Neural cell (in vitro differentiated cells): ENCODE measurements at regions not wholly inside any gene's neighbourhood (a gene's known extent, or its start where the extent isn't known, plus 50 kb on each side); places are given as distances from the start of the nearest gene placed in this dataset.

Experiments used
- H2AFZ ChIP-seq: fragments of 200-600, 300-800 bp; sonication (generic), shearing (Covaris generic); 2 replicates; pipeline ENCODE4 v1.6.0; 2014; ENCODE audit warnings: low read depth, mild to moderate bottlenecking, antibody characterized with exemption, low read length, moderate library complexity
- H3F3A ChIP-seq: fragments of 200-600 bp; shearing (Covaris generic); 2 replicates; pipeline ENCODE4 v1.6.1; 2016; ENCODE audit warnings: mild to moderate bottlenecking, moderate library complexity, mixed read lengths, antibody characterized with exemption, low read length; ENCODE audit not compliant: insufficient read depth, poor library complexity, severe bottlenecking
- H3K27ac ChIP-seq: fragments of 200-600, 300-800 bp; sonication (generic), shearing (Covaris generic); 2 replicates; pipeline ENCODE4 v1.5.1; 2014; ENCODE audit warnings: mild to moderate bottlenecking, low read length, moderate library complexity
- H3K27me3 ChIP-seq: fragments of 300-800, 200-600 bp; sonication (generic), shearing (Covaris generic); 2 replicates; pipeline ENCODE4 v1.6.0; 2014; ENCODE audit warnings: mild to moderate bottlenecking, low read depth, low read length, moderate library complexity; ENCODE audit not compliant: insufficient read depth
- H3K36me3 ChIP-seq: fragments of 300-800, 200-600 bp; sonication (generic), shearing (Covaris generic); 2 replicates; pipeline ENCODE4 v1.5.1; 2014; ENCODE audit warnings: mild to moderate bottlenecking, antibody characterized with exemption, low read length, moderate library complexity; ENCODE audit not compliant: insufficient read depth
- H3K4me2 ChIP-seq: fragments of 300-800, 200-600 bp; sonication (generic), shearing (Covaris generic); 2 replicates; pipeline ENCODE4 v1.6.0; 2014; ENCODE audit warnings: mild to moderate bottlenecking, low read length
- H3K4me3 ChIP-seq: fragments of 300-800, 200-600 bp; sonication (generic), shearing (Covaris generic); 2 replicates; pipeline ENCODE4 v1.5.1; 2014; ENCODE audit warnings: mild to moderate bottlenecking, low read length, moderate library complexity
- H3K79me2 ChIP-seq: fragments of 200-600 bp; shearing (Covaris generic); replicated peaks from 2 replicates; pipeline ENCODE4 v1.6.0; 2014; ENCODE audit warnings: mild to moderate bottlenecking, low read length, moderate library complexity; ENCODE audit not compliant: insufficient read depth
- H3K9ac ChIP-seq: fragments of 300-800, 200-600 bp; sonication (generic), shearing (Covaris generic); 2 replicates; pipeline ENCODE4 v1.6.1; 2016; ENCODE audit warnings: mild to moderate bottlenecking, low read length, mixed read lengths
- H3K9me2 ChIP-seq: fragments of 200-600 bp; shearing (Covaris generic); 2 replicates; pipeline ENCODE4 v1.6.1; 2016; ENCODE audit warnings: mild to moderate bottlenecking, low read length, mixed read lengths; ENCODE audit not compliant: insufficient read depth
- H3K9me3 ChIP-seq: fragments of 200-600, 300-800 bp; sonication (generic), shearing (Covaris generic); 2 replicates; pipeline ENCODE4 v1.6.1; 2016; ENCODE audit warnings: mild to moderate bottlenecking, mixed run types, low read length, moderate library complexity, mixed read lengths
- H4K20me1 ChIP-seq: fragments of 200-600 bp; shearing (Covaris generic); 2 replicates; pipeline ENCODE4 v1.6.1; 2016; ENCODE audit warnings: mild to moderate bottlenecking, mixed run types; ENCODE audit not compliant: insufficient read depth
- EP300 ChIP-seq: fragments of 450-650 bp; conservative IDR thresholded peaks from 2 replicates; pipeline ENCODE4 v1.6.1; 2014; ENCODE audit warnings: antibody characterized with exemption, mild to moderate bottlenecking, moderate library complexity; ENCODE audit not compliant: poor library complexity, severe bottlenecking
- EZH2 ChIP-seq: fragments of 200-600, 300-800 bp; shearing (Covaris generic), sonication (generic); IDR thresholded peaks from 2 replicates; pipeline ENCODE4 v1.6.1; 2014; ENCODE audit warnings: antibody characterized with exemption, low read length, borderline replicate concordance, mild to moderate bottlenecking; ENCODE audit not compliant: insufficient read depth, poor library complexity, severe bottlenecking
- MXI1 ChIP-seq: fragments of 450-650 bp; conservative IDR thresholded peaks from 2 replicates; pipeline ENCODE4 v1.6.1; 2014; ENCODE audit warnings: antibody characterized with exemption, mild to moderate bottlenecking; ENCODE audit not compliant: poor library complexity, severe bottlenecking
- POLR2AphosphoS5 ChIP-seq: IDR thresholded peaks from 2 replicates; pipeline ENCODE4 v1.6.1; 2012
- RAD21 ChIP-seq: fragments of 450-650 bp; conservative IDR thresholded peaks from 2 replicates; pipeline ENCODE4 v1.6.1; 2014; ENCODE audit warnings: antibody characterized with exemption, mild to moderate bottlenecking, moderate library complexity
- REST ChIP-seq: IDR thresholded peaks from 2 replicates; pipeline ENCODE4 v1.6.1; 2012; ENCODE audit warnings: borderline replicate concordance
- SMC3 ChIP-seq: fragments of 450-650 bp; conservative IDR thresholded peaks from 2 replicates; pipeline ENCODE4 v1.6.1; 2014; ENCODE audit warnings: antibody characterized with exemption, mild to moderate bottlenecking, moderate library complexity; ENCODE audit not compliant: poor library complexity
- TAF1 ChIP-seq: IDR thresholded peaks from 2 replicates; pipeline ENCODE4 v1.6.1; 2012; ENCODE audit warnings: low read depth
- TF ChIP-seq, protein P1 (sequence below): fragments of 450-650 bp; IDR thresholded peaks from 2 replicates; pipeline ENCODE4 v1.5.1; 2014; ENCODE audit warnings: antibody characterized with exemption, mild to moderate bottlenecking, moderate library complexity; ENCODE audit not compliant: poor library complexity, severe bottlenecking

GRCh38 chr6:138593909-138594757, 94.8 kb upstream of the NHSL1 start:
- Histone ChIP-seq H3K27ac (no peak overlapping the region), H4K20me1 (no peaks in the 10 kb centered on the region), H3K9me3 (no peaks in the 10 kb centered on the region), H3K79me2 (no peaks in the 10 kb centered on the region), H3K9ac (no peak overlapping the region), H3K4me3 (no peak overlapping the region), H3K27me3 (no peaks in the 10 kb centered on the region), H3K9me2 (no peaks in the 10 kb centered on the region), H3K4me2 (no peak overlapping the region), H3F3A (no peaks in the 10 kb centered on the region), H2AFZ (no peak overlapping the region), H3K36me3 (no peaks in the 10 kb centered on the region)
- TF ChIP-seq, protein P1, sequence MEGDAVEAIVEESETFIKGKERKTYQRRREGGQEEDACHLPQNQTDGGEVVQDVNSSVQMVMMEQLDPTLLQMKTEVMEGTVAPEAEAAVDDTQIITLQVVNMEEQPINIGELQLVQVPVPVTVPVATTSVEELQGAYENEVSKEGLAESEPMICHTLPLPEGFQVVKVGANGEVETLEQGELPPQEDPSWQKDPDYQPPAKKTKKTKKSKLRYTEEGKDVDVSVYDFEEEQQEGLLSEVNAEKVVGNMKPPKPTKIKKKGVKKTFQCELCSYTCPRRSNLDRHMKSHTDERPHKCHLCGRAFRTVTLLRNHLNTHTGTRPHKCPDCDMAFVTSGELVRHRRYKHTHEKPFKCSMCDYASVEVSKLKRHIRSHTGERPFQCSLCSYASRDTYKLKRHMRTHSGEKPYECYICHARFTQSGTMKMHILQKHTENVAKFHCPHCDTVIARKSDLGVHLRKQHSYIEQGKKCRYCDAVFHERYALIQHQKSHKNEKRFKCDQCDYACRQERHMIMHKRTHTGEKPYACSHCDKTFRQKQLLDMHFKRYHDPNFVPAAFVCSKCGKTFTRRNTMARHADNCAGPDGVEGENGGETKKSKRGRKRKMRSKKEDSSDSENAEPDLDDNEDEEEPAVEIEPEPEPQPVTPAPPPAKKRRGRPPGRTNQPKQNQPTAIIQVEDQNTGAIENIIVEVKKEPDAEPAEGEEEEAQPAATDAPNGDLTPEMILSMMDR: no peak
- TF ChIP-seq SMC3 (no peak), EZH2 (no peak), POLR2AphosphoS5 (no peak), RAD21 (no peak), MXI1 (no peak), EP300 (no peak), REST (no peak), TAF1 (no peak)

DNA sequence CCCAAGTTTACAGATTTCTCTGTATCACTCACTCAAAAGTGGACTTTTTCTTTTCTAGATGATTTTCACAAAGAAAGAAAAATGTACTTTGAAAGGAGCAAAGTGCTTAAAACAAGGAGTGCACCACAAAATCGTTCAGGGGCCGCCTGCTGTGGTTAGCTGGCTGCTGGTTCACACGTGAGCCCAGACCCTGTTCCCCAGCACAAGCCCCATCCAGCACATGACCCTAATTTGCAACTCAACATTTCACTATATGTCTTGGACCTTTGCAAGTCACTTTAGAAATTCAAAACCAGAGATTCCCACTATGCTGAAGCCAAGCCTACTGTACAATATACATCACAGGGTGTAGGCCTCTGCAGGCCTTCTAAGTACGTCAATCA, 95.5 kb upstream of the NHSL1 start:
- no peak overlapping the region for H3K4me2 ChIP-seq
- H3K9me3 ChIP-seq: no peaks in the 10 kb centered on the region
- H4K20me1 ChIP-seq: no peaks in the 10 kb centered on the region
- H3K9ac ChIP-seq: no peak overlapping the region
- H3K27me3 ChIP-seq: no peaks in the 10 kb centered on the region
- H3F3A ChIP-seq: no peaks in the 10 kb centered on the region
- H3K27ac ChIP-seq: no peak overlapping the region
- H3K9me2 ChIP-seq: no peaks in the 10 kb centered on the region
- H3K79me2 ChIP-seq: no peaks in the 10 kb centered on the region
- no peak overlapping the region for H3K4me3 ChIP-seq
- TF ChIP-seq, protein P1: no peak
- TF ChIP-seq EP300: no peak
- no peak for TF ChIP-seq MXI1
- TF ChIP-seq EZH2: no peak
- no peak for TF ChIP-seq TAF1
- TF ChIP-seq RAD21: no peak
- TF ChIP-seq REST: no peak
- no peak for TF ChIP-seq POLR2AphosphoS5
- no peak for TF ChIP-seq SMC3
- H2AFZ ChIP-seq: no peak overlapping the region
- H3K36me3 ChIP-seq: no peaks in the 10 kb centered on the region
